ENCODE measurements at regions not wholly inside any gene's neighbourhood (a gene's known extent, or its start where the extent isn't known, plus 50 kb on each side); places are given as distances from the start of the nearest gene placed in this dataset.

GRCh38 chr6:22975079-22975478 is 405.7 kb downstream of the HDGFL1 start:
- DNase-seq (ENCODE audit: low read depth in 4 of 4, low spot score in 2 of 4) = no peak

GRCh38 chr6:22980446-22980845 is 411.1 kb downstream of the HDGFL1 start:
- no peak for DNase-seq (ENCODE audit: low read depth in 4 of 4, low spot score in 2 of 4)

GRCh38 chr6:23002044-23002619 is 432.8 kb downstream of the HDGFL1 start:
- no peak for DNase-seq (ENCODE audit: low read depth in 4 of 4, low spot score in 2 of 4)

- no peak for DNase-seq (ENCODE audit: low read depth in 4 of 4, low spot score in 2 of 4)
These were observed 434.5 kb downstream of the HDGFL1 start for GRCh38 chr6:23003671-23004467.

- DNase-seq (ENCODE audit: low read depth in 4 of 4, low spot score in 2 of 4) = no peak
These were observed 437.3 kb downstream of the HDGFL1 start for GRCh38 chr6:23006656-23007055.

- DNase-seq (ENCODE audit: low read depth in 4 of 4, low spot score in 2 of 4) = no peak
These were observed 442.2 kb downstream of the HDGFL1 start for GRCh38 chr6:23011615-23012014.

- DNase-seq (ENCODE audit: low read depth in 4 of 4, low spot score in 2 of 4) = no peak
These were observed 444.4 kb downstream of the HDGFL1 start for GRCh38 chr6:23013776-23014175.

GRCh38 chr6:23016696-23017095 is 447.3 kb downstream of the HDGFL1 start:
- no peak for DNase-seq (ENCODE audit: low read depth in 4 of 4, low spot score in 2 of 4)

- DNase-seq (ENCODE audit: low read depth in 4 of 4, low spot score in 2 of 4) = no peak
These were observed 452.1 kb downstream of the HDGFL1 start for GRCh38 chr6:23021487-23021886.

- DNase-seq (ENCODE audit: low read depth in 4 of 4, low spot score in 2 of 4) = no peak
These were observed 457.9 kb downstream of the HDGFL1 start for GRCh38 chr6:23027281-23027680.

GRCh38 chr6:23031986-23032385 is 462.6 kb downstream of the HDGFL1 start:
- DNase-seq (ENCODE audit: low read depth in 4 of 4, low spot score in 2 of 4) = no peak

- no peak for DNase-seq (ENCODE audit: low read depth in 4 of 4, low spot score in 2 of 4)
These were observed 465.6 kb downstream of the HDGFL1 start for GRCh38 chr6:23034926-23035325.

- DNase-seq (ENCODE audit: low read depth in 4 of 4, low spot score in 2 of 4) = peak in 2 of 4 donors; percentile 8 to 28
These were observed 467.1 kb downstream of the HDGFL1 start for GRCh38 chr6:23036406-23036983.

- DNase-seq (ENCODE audit: low read depth in 4 of 4, low spot score in 2 of 4) = no peak
These were observed 471.5 kb downstream of the HDGFL1 start for GRCh38 chr6:23040899-23041298.

- no peak for DNase-seq (ENCODE audit: low read depth in 4 of 4, low spot score in 2 of 4)
These were observed 475.9 kb downstream of the HDGFL1 start for GRCh38 chr6:23045280-23045679.

GRCh38 chr6:23055523-23055922 is 486.2 kb downstream of the HDGFL1 start:
- DNase-seq (ENCODE audit: low read depth in 4 of 4, low spot score in 2 of 4) = no peak

GRCh38 chr6:23073821-23074220 is 504.5 kb downstream of the HDGFL1 start:
- peak in 3 of 4 donors; percentile 8 to 13 (median 13) for DNase-seq (ENCODE audit: low read depth in 4 of 4, low spot score in 2 of 4)

- no peak for DNase-seq (ENCODE audit: low read depth in 4 of 4, low spot score in 2 of 4)
These were observed 508.4 kb downstream of the HDGFL1 start for GRCh38 chr6:23077772-23078171.

GRCh38 chr6:23081701-23082100 is 512.3 kb downstream of the HDGFL1 start:
- no peak for DNase-seq (ENCODE audit: low read depth in 4 of 4, low spot score in 2 of 4)

- no peak for DNase-seq (ENCODE audit: low read depth in 4 of 4, low spot score in 2 of 4)
These were observed 516.7 kb downstream of the HDGFL1 start for GRCh38 chr6:23086100-23086499.

GRCh38 chr6:23087471-23087870 is 518.1 kb downstream of the HDGFL1 start:
- DNase-seq (ENCODE audit: low read depth in 4 of 4, low spot score in 2 of 4) = no peak

- DNase-seq (ENCODE audit: low read depth in 4 of 4, low spot score in 2 of 4) = no peak
These were observed 519.4 kb downstream of the HDGFL1 start for GRCh38 chr6:23088761-23089160.
